ENCODE measurements at regions not wholly inside any gene's neighbourhood (a gene's known extent, or its start where the extent isn't known, plus 50 kb on each side); places are given as distances from the start of the nearest gene placed in this dataset.
"Not testable (repeated sequence)": the region's sequence is repeated elsewhere in the genome, so short reads cannot be mapped to it uniquely, and the experiment has no call there.

- no peak for DNase-seq
- no peak for ATAC-seq
- intact Hi-C loops (cut with DNase I, micrococcal nuclease): no loop called here
Observed at GRCh38 chr18:71370095-71370494, 1081.2 kb downstream of the SOCS6 start.

- DNase-seq (no peak), ATAC-seq (no peak)
- intact Hi-C loops (cut with DNase I, micrococcal nuclease): no loop called here
Observed at GRCh38 chr18:71362140-71362539, 1073.3 kb downstream of the SOCS6 start.

GRCh38 chr18:71355599-71355998 lies 1066.8 kb downstream of the SOCS6 start:
- ATAC-seq; intact Hi-C loops (cut with DNase I, micrococcal nuclease); DNase-seq: not testable (repeated sequence)

GRCh38 chr18:71352618-71353017 lies 1063.8 kb downstream of the SOCS6 start:
- no peak for ATAC-seq
- DNase-seq: no peak
- intact Hi-C loops (cut with DNase I, micrococcal nuclease): no loop called here

GRCh38 chr18:71336576-71337210 lies 1047.8 kb downstream of the SOCS6 start:
- no peak for DNase-seq
- ATAC-seq: no peak
- intact Hi-C loops (cut with DNase I, micrococcal nuclease): no loop called here

- no peak for ATAC-seq
- intact Hi-C loops (cut with DNase I, micrococcal nuclease): no loop called here
Observed at GRCh38 chr18:71329563-71329962, 1040.7 kb downstream of the SOCS6 start.

GRCh38 chr18:71329114-71329513 lies 1040.3 kb downstream of the SOCS6 start:
- peak; percentile 55 for ATAC-seq
- intact Hi-C loops (cut with DNase I, micrococcal nuclease): no loop called here
- no peak for DNase-seq

More at GRCh38 chr18:71329563-71329962, 1040.7 kb downstream of the SOCS6 start:
- no peak for DNase-seq

GRCh38 chr18:71327850-71328249 lies 1039.0 kb downstream of the SOCS6 start:
- intact Hi-C loops (cut with DNase I, micrococcal nuclease): no loop called here
- ATAC-seq: peak; percentile 42
- no peak for DNase-seq

GRCh38 chr18:71327441-71327840 lies 1038.6 kb downstream of the SOCS6 start:
- ATAC-seq (no peak), DNase-seq (no peak)
- intact Hi-C loops (cut with DNase I, micrococcal nuclease): no loop called here

GRCh38 chr18:71326826-71327225 lies 1038.0 kb downstream of the SOCS6 start:
- DNase-seq (no peak), ATAC-seq (no peak)
- intact Hi-C loops (cut with DNase I, micrococcal nuclease): no loop called here

GRCh38 chr18:71324356-71324755 lies 1035.5 kb downstream of the SOCS6 start:
- DNase-seq: no peak
- intact Hi-C loops (cut with DNase I, micrococcal nuclease): no loop called here
- ATAC-seq: no peak

- ATAC-seq (no peak), DNase-seq (no peak)
- intact Hi-C loops (cut with DNase I, micrococcal nuclease): no loop called here
Observed at GRCh38 chr18:71322201-71322600, 1033.4 kb downstream of the SOCS6 start.

GRCh38 chr18:71321319-71321718 lies 1032.5 kb downstream of the SOCS6 start:
- DNase-seq (no peak), ATAC-seq (no peak)
- intact Hi-C loops (cut with DNase I, micrococcal nuclease): no loop called here

GRCh38 chr18:71304856-71305255 lies 1016.0 kb downstream of the SOCS6 start:
- ATAC-seq (no peak), DNase-seq (no peak)
- intact Hi-C loops (cut with DNase I, micrococcal nuclease): no loop called here

GRCh38 chr18:71303743-71304142 lies 1014.9 kb downstream of the SOCS6 start:
- intact Hi-C loops (cut with DNase I, micrococcal nuclease); DNase-seq; ATAC-seq: not testable (repeated sequence)

GRCh38 chr18:71301596-71301995 lies 1012.8 kb downstream of the SOCS6 start:
- intact Hi-C loops (cut with DNase I, micrococcal nuclease): no loop called here
- DNase-seq: no peak
- no peak for ATAC-seq

GRCh38 chr18:71294201-71294600 lies 1005.4 kb downstream of the SOCS6 start:
- intact Hi-C loops (cut with DNase I, micrococcal nuclease); DNase-seq; ATAC-seq: not testable (repeated sequence)

- ATAC-seq (no peak), DNase-seq (no peak)
- intact Hi-C loops (cut with DNase I, micrococcal nuclease): no loop called here
Observed at GRCh38 chr18:71293322-71293721, 1004.5 kb downstream of the SOCS6 start.

- intact Hi-C loops (cut with DNase I, micrococcal nuclease): no loop called here
- ATAC-seq (no peak), DNase-seq (no peak)
Observed at GRCh38 chr18:71287268-71287667, 998.4 kb downstream of the SOCS6 start.

- intact Hi-C loops (cut with DNase I, micrococcal nuclease): no loop called here
- ATAC-seq: no peak
- no peak for DNase-seq
Observed at GRCh38 chr18:71252351-71252865, 963.6 kb downstream of the SOCS6 start.

GRCh38 chr18:71250191-71250590 lies 961.3 kb downstream of the SOCS6 start:
- intact Hi-C loops (cut with DNase I, micrococcal nuclease): no loop called here
- DNase-seq (no peak), ATAC-seq (no peak)
